ENCODE measurements at regions not wholly inside any gene's neighbourhood (a gene's known extent, or its start where the extent isn't known, plus 50 kb on each side); places are given as distances from the start of the nearest gene placed in this dataset.

GRCh38 chr6:166223079-166223478 is 55.4 kb upstream of the TBXT start:
- TF ChIP-seq, protein P1, sequence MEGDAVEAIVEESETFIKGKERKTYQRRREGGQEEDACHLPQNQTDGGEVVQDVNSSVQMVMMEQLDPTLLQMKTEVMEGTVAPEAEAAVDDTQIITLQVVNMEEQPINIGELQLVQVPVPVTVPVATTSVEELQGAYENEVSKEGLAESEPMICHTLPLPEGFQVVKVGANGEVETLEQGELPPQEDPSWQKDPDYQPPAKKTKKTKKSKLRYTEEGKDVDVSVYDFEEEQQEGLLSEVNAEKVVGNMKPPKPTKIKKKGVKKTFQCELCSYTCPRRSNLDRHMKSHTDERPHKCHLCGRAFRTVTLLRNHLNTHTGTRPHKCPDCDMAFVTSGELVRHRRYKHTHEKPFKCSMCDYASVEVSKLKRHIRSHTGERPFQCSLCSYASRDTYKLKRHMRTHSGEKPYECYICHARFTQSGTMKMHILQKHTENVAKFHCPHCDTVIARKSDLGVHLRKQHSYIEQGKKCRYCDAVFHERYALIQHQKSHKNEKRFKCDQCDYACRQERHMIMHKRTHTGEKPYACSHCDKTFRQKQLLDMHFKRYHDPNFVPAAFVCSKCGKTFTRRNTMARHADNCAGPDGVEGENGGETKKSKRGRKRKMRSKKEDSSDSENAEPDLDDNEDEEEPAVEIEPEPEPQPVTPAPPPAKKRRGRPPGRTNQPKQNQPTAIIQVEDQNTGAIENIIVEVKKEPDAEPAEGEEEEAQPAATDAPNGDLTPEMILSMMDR (conservative IDR thresholded peaks at IDR 0.05; ENCODE audit: low read length): 0 out of 2 replicates have a peak, but pooled peaks have one; percentile 11
- TF ChIP-seq EZH2phosphoT487 (IDR thresholded peaks at IDR 0.05; ENCODE audit: borderline replicate concordance): no peak
